Loucy (cell line): ENCODE measurements at regions not wholly inside any gene's neighbourhood (a gene's known extent, or its start where the extent isn't known, plus 50 kb on each side); places are given as distances from the start of the nearest gene placed in this dataset.

Source experiments
- H2AFZ ChIP-seq: fragments of 200-600 bp; sonication (generic); 2 replicates; pipeline ENCODE4 v1.6.0; 2016; ENCODE audit warnings: antibody characterized with exemption, mild to moderate bottlenecking, low read length, moderate library complexity
- H3F3A ChIP-seq: fragments of 200-600 bp; 2 replicates; pipeline ENCODE4 v1.6.0; 2016; ENCODE audit warnings: antibody characterized with exemption, low read depth, mild to moderate bottlenecking
- H3K27me3 ChIP-seq: fragments of 200-600 bp; sonication (generic); 2 replicates; pipeline ENCODE4 v1.6.1; 2014; ENCODE audit warnings: low read length, mild to moderate bottlenecking; ENCODE audit not compliant: insufficient read depth, poor library complexity, severe bottlenecking
- H3K36me3 ChIP-seq: fragments of 200-600 bp; sonication (generic); 2 replicates; pipeline ENCODE4 v1.6.1; 2016; ENCODE audit warnings: low read length; ENCODE audit not compliant: insufficient read depth
- H3K4me1 ChIP-seq: fragments of 200-600 bp; sonication (generic); 2 replicates; pipeline ENCODE4 v1.5.1; 2014; ENCODE audit warnings: low read length, mild to moderate bottlenecking; ENCODE audit not compliant: insufficient read depth, poor library complexity, severe bottlenecking
- H3K4me2 ChIP-seq: fragments of 200-600 bp; sonication (generic); 2 replicates; pipeline ENCODE4 v1.6.0; 2014; ENCODE audit warnings: antibody characterized with exemption, low read length, low read depth, mild to moderate bottlenecking; ENCODE audit not compliant: poor library complexity, severe bottlenecking
- H3K4me3 ChIP-seq: fragments of 200-600 bp; sonication (generic); 2 replicates; pipeline ENCODE4 v1.5.1; 2014; ENCODE audit warnings: low read length, mild to moderate bottlenecking, mixed read lengths; ENCODE audit not compliant: poor library complexity, severe bottlenecking
- H3K79me2 ChIP-seq: fragments of 200-600 bp; sonication (generic); 2 replicates; pipeline ENCODE4 v1.6.1; 2014; ENCODE audit warnings: low read length; ENCODE audit not compliant: insufficient read depth
- H3K9ac ChIP-seq: fragments of 200-600 bp; sonication (generic); 2 replicates; pipeline ENCODE4 v1.6.0; 2014; ENCODE audit warnings: mild to moderate bottlenecking, low read depth, low read length, moderate library complexity; ENCODE audit not compliant: poor library complexity, severe bottlenecking
- H3K9me2 ChIP-seq: fragments of 200-600 bp; sonication (generic); replicated peaks from 2 replicates; pipeline ENCODE4 v1.6.1; 2016; ENCODE audit warnings: low read depth, low read length, mixed read lengths
- H3K9me3 ChIP-seq: fragments of 200-600 bp; sonication (generic); 2 replicates; pipeline ENCODE4 v1.6.1; 2014; ENCODE audit warnings: mild to moderate bottlenecking, antibody characterized with exemption, low read length, low read depth; ENCODE audit not compliant: insufficient read depth
- H4K20me1 ChIP-seq: fragments of 200-600 bp; sonication (generic); 2 replicates; pipeline ENCODE4 v1.6.0; 2014; ENCODE audit warnings: antibody characterized with exemption, low read length, mild to moderate bottlenecking; ENCODE audit not compliant: insufficient read depth, poor library complexity, severe bottlenecking
- EZH2phosphoT487 ChIP-seq: fragments of 200-600 bp; IDR thresholded peaks from 2 replicates; pipeline ENCODE4 v1.6.1; 2018; ENCODE audit warnings: antibody characterized with exemption, mild to moderate bottlenecking, moderate library complexity, borderline replicate concordance
- TF ChIP-seq, protein P1 (sequence below): fragments of 200-600 bp; sonication (generic); conservative IDR thresholded peaks from 2 replicates; pipeline ENCODE4 v1.5.1; 2014; ENCODE audit warnings: mild to moderate bottlenecking, antibody characterized with exemption, low read length

- Histone ChIP-seq H3K79me2 (no peaks in the 10 kb centered on the region), H3K27me3 (no peaks in the 10 kb centered on the region), H2AFZ (no peak overlapping the region), H3K36me3 (no peaks in the 10 kb centered on the region), H3K4me3 (no peak overlapping the region), H3K4me1 (no peaks in the 10 kb centered on the region), H3K9me2 (no peaks in the 10 kb centered on the region), H3K4me2 (no peak overlapping the region), H3F3A (no peaks in the 10 kb centered on the region), H3K9me3 (peaks cover 17% of the 10 kb centered on the region; the same call in 1 of the 2 replicates), H3K9ac (no peak overlapping the region), H4K20me1 (no peaks in the 10 kb centered on the region)
- TF ChIP-seq EZH2phosphoT487 = no peak
- TF ChIP-seq, protein P1, sequence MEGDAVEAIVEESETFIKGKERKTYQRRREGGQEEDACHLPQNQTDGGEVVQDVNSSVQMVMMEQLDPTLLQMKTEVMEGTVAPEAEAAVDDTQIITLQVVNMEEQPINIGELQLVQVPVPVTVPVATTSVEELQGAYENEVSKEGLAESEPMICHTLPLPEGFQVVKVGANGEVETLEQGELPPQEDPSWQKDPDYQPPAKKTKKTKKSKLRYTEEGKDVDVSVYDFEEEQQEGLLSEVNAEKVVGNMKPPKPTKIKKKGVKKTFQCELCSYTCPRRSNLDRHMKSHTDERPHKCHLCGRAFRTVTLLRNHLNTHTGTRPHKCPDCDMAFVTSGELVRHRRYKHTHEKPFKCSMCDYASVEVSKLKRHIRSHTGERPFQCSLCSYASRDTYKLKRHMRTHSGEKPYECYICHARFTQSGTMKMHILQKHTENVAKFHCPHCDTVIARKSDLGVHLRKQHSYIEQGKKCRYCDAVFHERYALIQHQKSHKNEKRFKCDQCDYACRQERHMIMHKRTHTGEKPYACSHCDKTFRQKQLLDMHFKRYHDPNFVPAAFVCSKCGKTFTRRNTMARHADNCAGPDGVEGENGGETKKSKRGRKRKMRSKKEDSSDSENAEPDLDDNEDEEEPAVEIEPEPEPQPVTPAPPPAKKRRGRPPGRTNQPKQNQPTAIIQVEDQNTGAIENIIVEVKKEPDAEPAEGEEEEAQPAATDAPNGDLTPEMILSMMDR = no peak
These were observed 365.3 kb upstream of the ZNF507 start for GRCh38 chr19:31979949-31980670.

- Histone ChIP-seq H2AFZ (no peak overlapping the region), H3K9me2 (no peaks in the 10 kb centered on the region), H3K36me3 (no peaks in the 10 kb centered on the region), H3K9me3 (peaks cover 23% of the 10 kb centered on the region; the same call in 1 of the 2 replicates), H3K4me1 (no peaks in the 10 kb centered on the region), H3K4me2 (no peak overlapping the region), H3K4me3 (no peak overlapping the region), H3K27me3 (no peaks in the 10 kb centered on the region), H4K20me1 (no peaks in the 10 kb centered on the region), H3K79me2 (no peaks in the 10 kb centered on the region), H3F3A (no peaks in the 10 kb centered on the region), H3K9ac (no peak overlapping the region)
- TF ChIP-seq, protein P1 = no peak
- no peak for TF ChIP-seq EZH2phosphoT487
These were observed 364.6 kb upstream of the ZNF507 start for GRCh38 chr19:31980796-31981195.

DNA sequence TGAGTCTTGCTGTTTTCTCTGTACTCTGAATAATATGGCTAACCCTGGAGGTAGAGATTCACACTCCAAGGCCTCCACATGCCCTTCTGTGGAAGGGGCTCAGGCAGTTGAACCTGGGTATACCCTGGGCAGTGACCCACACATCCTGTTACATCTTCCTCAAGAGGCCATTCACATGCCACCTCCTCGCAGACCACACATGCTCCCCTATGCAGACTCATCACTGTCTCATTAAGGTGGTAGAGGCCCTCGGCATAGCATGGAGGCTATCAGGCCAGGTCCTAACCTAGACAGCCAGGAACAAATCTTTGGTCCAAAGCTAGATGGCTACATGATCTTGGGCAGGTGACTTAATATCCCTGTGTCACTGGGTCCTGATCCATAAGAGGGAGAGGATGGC lies 363.9 kb upstream of the ZNF507 start:
- Histone ChIP-seq H3K27me3 (no peaks in the 10 kb centered on the region), H3K4me1 (no peaks in the 10 kb centered on the region), H3K4me2 (no peak overlapping the region), H3K79me2 (no peaks in the 10 kb centered on the region), H3K9ac (no peak overlapping the region), H4K20me1 (no peaks in the 10 kb centered on the region), H3K4me3 (no peak overlapping the region), H3K36me3 (no peaks in the 10 kb centered on the region), H2AFZ (no peak overlapping the region), H3K9me3 (peaks cover 23% of the 10 kb centered on the region; the same call in 1 of the 2 replicates), H3F3A (no peaks in the 10 kb centered on the region), H3K9me2 (no peaks in the 10 kb centered on the region)
- no peak for TF ChIP-seq EZH2phosphoT487
- TF ChIP-seq, protein P1 = no peak
